SK-N-SH treated with all-trans-retinoic acid at 6 μM for 48 hours (cell line): ENCODE measurements at regions not wholly inside any gene's neighbourhood (a gene's known extent, or its start where the extent isn't known, plus 50 kb on each side); places are given as distances from the start of the nearest gene placed in this dataset.
A peak's percentile ranks its signal among the peaks of the same experiment; 100 is the strongest.
"Not testable (repeated sequence)": the region's sequence is repeated elsewhere in the genome, so short reads cannot be mapped to it uniquely, and the experiment has no call there.

Experiments
- ATAC-seq: fragments of 200-7000 bp; cut with Tn5 transposase; 3 replicates; pipeline ENCODE4 v1.9.1; 2020; ENCODE audit warnings: mild to moderate bottlenecking, moderate library complexity
- ARNTL ChIP-seq: fragments of 450-650 bp; formaldehyde crosslinking; IDR thresholded peaks from 2 replicates; pipeline ENCODE4 v1.5.0; 2020; ENCODE audit warnings: low read depth, mild to moderate bottlenecking, moderate library complexity, borderline replicate concordance
- BACH2 ChIP-seq: fragments of 250-450 bp; sonication (Bioruptor Pico); IDR thresholded peaks from 2 replicates; pipeline ENCODE4 v1.9.0; 2021; ENCODE audit warnings: mild to moderate bottlenecking, borderline replicate concordance
- CSDC2 ChIP-seq: fragments of 250-450 bp; sonication (Bioruptor Pico); IDR thresholded peaks from 2 replicates; pipeline ENCODE4 v1.5.0; 2020; ENCODE audit warnings: mild to moderate bottlenecking, moderate library complexity
- CSRNP3 ChIP-seq: fragments of 250-450 bp; sonication (Bioruptor Pico); IDR thresholded peaks from 2 replicates; pipeline ENCODE4 v1.5.1; 2021; ENCODE audit warnings: mild to moderate bottlenecking, moderate library complexity
- ESRRG ChIP-seq: fragments of 250-450 bp; sonication (Bioruptor Pico); IDR thresholded peaks from 2 replicates; pipeline ENCODE4 v1.6.1; 2021; ENCODE audit warnings: mild to moderate bottlenecking
- GLIS3 ChIP-seq: fragments of 250-450 bp; sonication (Bioruptor Pico); IDR thresholded peaks from 2 replicates; pipeline ENCODE4 v1.5.0; 2020; ENCODE audit warnings: mild to moderate bottlenecking, moderate library complexity
- ISL1 ChIP-seq: fragments of 250-450 bp; sonication (Bioruptor Pico); IDR thresholded peaks from 2 replicates; pipeline ENCODE4 v2.1.2; 2022; ENCODE audit warnings: mild to moderate bottlenecking, moderate library complexity
- OSR1 ChIP-seq: fragments of 250-450 bp; sonication (Bioruptor Pico); IDR thresholded peaks from 2 replicates; pipeline ENCODE4 v1.8.0; 2022; ENCODE audit warnings: moderate library complexity, mild to moderate bottlenecking, inconsistent platforms
- PATZ1 ChIP-seq: fragments of 250-450 bp; sonication (Bioruptor Pico); IDR thresholded peaks from 2 replicates; pipeline ENCODE4 v1.8.0; 2020; ENCODE audit warnings: mild to moderate bottlenecking, moderate library complexity, borderline replicate concordance
- POU6F1 ChIP-seq: fragments of 250-450 bp; sonication (Bioruptor Pico); IDR thresholded peaks from 2 replicates; pipeline ENCODE4 v1.8.0; 2021; ENCODE audit warnings: low read depth, mild to moderate bottlenecking, moderate library complexity, borderline replicate concordance
- PPARA ChIP-seq: fragments of 250-450 bp; sonication (Bioruptor Pico); IDR thresholded peaks from 2 replicates; pipeline ENCODE4 v1.5.0; 2020; ENCODE audit warnings: mild to moderate bottlenecking, borderline replicate concordance
- RARB ChIP-seq: fragments of 250-450 bp; sonication (Bioruptor Pico); IDR thresholded peaks from 2 replicates; pipeline ENCODE4 v1.8.0; 2021; ENCODE audit warnings: mild to moderate bottlenecking, moderate library complexity
- SNAI2 ChIP-seq: fragments of 250-450 bp; sonication (Bioruptor Pico); IDR thresholded peaks from 2 replicates; pipeline ENCODE4 v1.5.0; 2020; ENCODE audit warnings: mild to moderate bottlenecking, moderate library complexity
- TCF4 ChIP-seq: fragments of 250-450 bp; sonication (Bioruptor Pico); IDR thresholded peaks from 2 replicates; pipeline ENCODE4 v1.8.0; 2021; ENCODE audit warnings: mild to moderate bottlenecking, moderate library complexity, borderline replicate concordance
- TOX ChIP-seq: fragments of 250-450 bp; sonication (Bioruptor Pico); IDR thresholded peaks from 2 replicates; pipeline ENCODE4 v1.8.0; 2021; ENCODE audit warnings: mild to moderate bottlenecking, moderate library complexity, borderline replicate concordance
- TSHZ2 ChIP-seq: fragments of 250-450 bp; sonication (Bioruptor Pico); IDR thresholded peaks from 2 replicates; pipeline ENCODE4 v1.5.0; 2020; ENCODE audit warnings: mild to moderate bottlenecking, moderate library complexity
- ZC3H10 ChIP-seq: fragments of 250-450 bp; sonication (Bioruptor Pico); IDR thresholded peaks from 2 replicates; pipeline ENCODE4 v1.5.1; 2021; ENCODE audit warnings: mild to moderate bottlenecking, moderate library complexity
- ZFP3 ChIP-seq: fragments of 250-450 bp; sonication (Bioruptor Pico); IDR thresholded peaks from 2 replicates; pipeline ENCODE4 v1.5.0; 2020; ENCODE audit warnings: mild to moderate bottlenecking, moderate library complexity
- ZNF565 ChIP-seq: fragments of 450-650 bp; formaldehyde crosslinking; conservative IDR thresholded peaks from 2 replicates; pipeline ENCODE4 v1.5.0; 2020; ENCODE audit warnings: low read depth, mild to moderate bottlenecking, moderate library complexity
- ZNF70 ChIP-seq: fragments of 450-650 bp; formaldehyde crosslinking; IDR thresholded peaks from 2 replicates; pipeline ENCODE4 v1.5.0; 2020; ENCODE audit warnings: mild to moderate bottlenecking, moderate library complexity
- ZNF8 ChIP-seq: fragments of 450-650 bp; formaldehyde crosslinking; IDR thresholded peaks from 2 replicates; pipeline ENCODE4 v1.5.0; 2020; ENCODE audit warnings: mild to moderate bottlenecking, moderate library complexity

- no peak for TF ChIP-seq PATZ1 (CRISPR knock-in tag)
- TF ChIP-seq ZC3H10 (CRISPR knock-in tag), result no peak
- TF ChIP-seq SNAI2 (CRISPR knock-in tag), result no peak
- TF ChIP-seq ISL1 (CRISPR knock-in tag), result no peak
- no peak for TF ChIP-seq ARNTL
- TF ChIP-seq ZNF70, result no peak
- no peak for TF ChIP-seq ZNF565 (CRISPR knock-in tag)
- TF ChIP-seq ZFP3, result no peak
- TF ChIP-seq RARB, result no peak
- TF ChIP-seq PPARA, result no peak
- TF ChIP-seq ZNF8 (CRISPR knock-in tag), result no peak
- TF ChIP-seq TCF4, result no peak
- TF ChIP-seq POU6F1 (CRISPR knock-in tag), result no peak
- TF ChIP-seq CSDC2 (CRISPR knock-in tag), result no peak
- no peak for TF ChIP-seq GLIS3 (CRISPR knock-in tag)
- no peak for TF ChIP-seq TSHZ2 (CRISPR knock-in tag)
- ATAC-seq, result no peak; the same call in 2 of the 3 replicates
Observed at GRCh38 chr11:91997226-91997625, 227.4 kb upstream of the FAT3 start.

- no peak for TF ChIP-seq ZNF70
- TF ChIP-seq, all 23 proteins: peak for 0
- peak; percentile 60 for ATAC-seq
Observed at GRCh38 chr11:91996526-91996925, 228.1 kb upstream of the FAT3 start.

GRCh38 chr11:91988443-91988842 is 236.2 kb upstream of the FAT3 start:
- not testable (repeated sequence) for ATAC-seq

GRCh38 chr11:91986218-91986617 is 238.4 kb upstream of the FAT3 start:
- ATAC-seq, result no peak
- TF ChIP-seq TOX, result no peak
- no peak for TF ChIP-seq TCF4
- TF ChIP-seq PPARA, result no peak
- no peak for TF ChIP-seq ZNF70
- no peak for TF ChIP-seq ZC3H10 (CRISPR knock-in tag)
- TF ChIP-seq ZNF565 (CRISPR knock-in tag), result no peak
- no peak for TF ChIP-seq RARB
- TF ChIP-seq ISL1 (CRISPR knock-in tag), result no peak
- TF ChIP-seq ARNTL, result no peak
- TF ChIP-seq CSRNP3 (CRISPR knock-in tag), result no peak
- no peak for TF ChIP-seq TSHZ2 (CRISPR knock-in tag)
- no peak for TF ChIP-seq ZNF8 (CRISPR knock-in tag)
- no peak for TF ChIP-seq BACH2
- TF ChIP-seq SNAI2 (CRISPR knock-in tag), result no peak
- no peak for TF ChIP-seq ESRRG
- TF ChIP-seq GLIS3 (CRISPR knock-in tag), result no peak
- no peak for TF ChIP-seq POU6F1 (CRISPR knock-in tag)
- TF ChIP-seq PATZ1 (CRISPR knock-in tag), result no peak
- TF ChIP-seq OSR1 (CRISPR knock-in tag), result no peak
- TF ChIP-seq, all 23 proteins: peak for 0
